Cardiac muscle cell (in vitro differentiated cells and primary cell): ENCODE measurements at regions not wholly inside any gene's neighbourhood (a gene's known extent, or its start where the extent isn't known, plus 50 kb on each side); places are given as distances from the start of the nearest gene placed in this dataset.
"Not testable (repeated sequence)": the region's sequence is repeated elsewhere in the genome, so short reads cannot be mapped to it uniquely, and the experiment has no call there.

Source experiments
- DNase-seq, 2 donors: peaks; one replicate each; pipeline versions ENCODE4 v3.0.0 to v3.0.0-alpha.2; 2010 to 2017; ENCODE audit warnings: low read depth in 1 of 2, low spot score in 1 of 2
- H3K27ac ChIP-seq: fragments of 200-600 bp; sonication (generic); 2 replicates; pipeline ENCODE4 v1.5.1; 2016
- H3K27me3 ChIP-seq: fragments of 200-600 bp; sonication (generic); 2 replicates; pipeline ENCODE4 v1.6.0; 2016; ENCODE audit warnings: control low read depth
- H3K36me3 ChIP-seq: fragments of 200-600 bp; sonication (generic); 2 replicates; pipeline ENCODE4 v1.5.1; 2016; ENCODE audit warnings: control low read depth
- H3K4me1 ChIP-seq: fragments of 200-600 bp; sonication (generic); 2 replicates; pipeline ENCODE4 v1.8.1; 2017; ENCODE audit warnings: low read depth, mild to moderate bottlenecking, mixed run types
- H3K4me3 ChIP-seq: fragments of 200-600 bp; sonication (generic); 2 replicates; pipeline ENCODE4 v1.5.1; 2016; ENCODE audit warnings: mild to moderate bottlenecking
- H3K9me3 ChIP-seq: fragments of 200-600 bp; sonication (generic); 2 replicates; pipeline ENCODE4 v1.5.1; 2017; ENCODE audit warnings: low read depth, mild to moderate bottlenecking, control low read depth
- TF ChIP-seq, protein P1 (sequence below): IDR thresholded peaks from 2 replicates; pipeline ENCODE4 v1.5.1; 2012; ENCODE audit warnings: low read depth, mild to moderate bottlenecking, low read length

- H3K27ac ChIP-seq, DNase-seq, H3K4me1 ChIP-seq: not testable (repeated sequence)
These were observed 162.5 kb downstream of the GOLGA6L4 start for GRCh38 chr15:84398087-84398486.

DNA sequence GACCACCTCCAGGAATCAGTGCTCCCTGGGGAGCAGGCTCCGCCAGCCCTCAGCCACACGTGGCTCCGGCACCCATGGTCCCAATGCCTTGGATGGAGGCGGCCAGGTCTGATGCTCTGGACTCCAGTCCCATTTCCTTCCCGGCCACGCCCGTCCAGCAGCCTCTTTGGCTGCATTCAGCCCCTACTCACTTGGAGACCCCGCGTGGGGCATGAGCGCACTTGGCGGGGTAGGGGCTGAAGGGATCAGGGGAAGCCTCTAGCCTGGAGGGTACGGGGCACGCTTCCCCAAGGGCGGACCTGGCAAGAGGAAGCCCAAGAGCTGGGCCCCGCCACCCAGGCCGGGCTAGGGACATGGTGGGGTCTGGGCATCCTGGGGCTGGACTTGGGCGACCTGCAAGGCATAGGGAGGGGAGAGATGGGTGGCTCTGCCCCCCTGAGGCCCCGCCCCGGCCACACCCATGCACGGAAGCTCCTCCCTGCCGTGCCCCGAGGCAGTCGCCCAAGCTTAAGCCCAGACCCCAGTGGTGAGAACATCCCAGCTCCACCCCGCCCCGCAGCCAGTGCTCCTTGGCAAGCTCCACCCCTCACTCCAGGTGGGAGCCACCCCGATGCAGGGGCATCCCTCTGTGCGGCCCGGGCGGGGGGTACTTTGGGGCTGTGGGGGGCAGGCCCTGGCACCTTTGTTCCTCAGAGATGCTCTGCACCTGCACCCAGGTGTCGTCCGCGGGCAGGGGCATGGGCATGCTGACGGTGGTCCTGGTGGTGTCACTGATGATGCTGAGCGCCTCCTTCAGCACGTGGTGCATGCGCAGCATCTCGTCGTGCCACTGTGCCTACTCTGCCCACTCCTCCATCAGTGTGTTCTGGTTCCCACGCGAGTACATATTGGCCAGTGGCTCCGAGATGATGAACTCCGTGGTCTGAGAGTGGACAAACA is 163.5 kb downstream of the GOLGA6L4 start:
- TF ChIP-seq, protein P1, sequence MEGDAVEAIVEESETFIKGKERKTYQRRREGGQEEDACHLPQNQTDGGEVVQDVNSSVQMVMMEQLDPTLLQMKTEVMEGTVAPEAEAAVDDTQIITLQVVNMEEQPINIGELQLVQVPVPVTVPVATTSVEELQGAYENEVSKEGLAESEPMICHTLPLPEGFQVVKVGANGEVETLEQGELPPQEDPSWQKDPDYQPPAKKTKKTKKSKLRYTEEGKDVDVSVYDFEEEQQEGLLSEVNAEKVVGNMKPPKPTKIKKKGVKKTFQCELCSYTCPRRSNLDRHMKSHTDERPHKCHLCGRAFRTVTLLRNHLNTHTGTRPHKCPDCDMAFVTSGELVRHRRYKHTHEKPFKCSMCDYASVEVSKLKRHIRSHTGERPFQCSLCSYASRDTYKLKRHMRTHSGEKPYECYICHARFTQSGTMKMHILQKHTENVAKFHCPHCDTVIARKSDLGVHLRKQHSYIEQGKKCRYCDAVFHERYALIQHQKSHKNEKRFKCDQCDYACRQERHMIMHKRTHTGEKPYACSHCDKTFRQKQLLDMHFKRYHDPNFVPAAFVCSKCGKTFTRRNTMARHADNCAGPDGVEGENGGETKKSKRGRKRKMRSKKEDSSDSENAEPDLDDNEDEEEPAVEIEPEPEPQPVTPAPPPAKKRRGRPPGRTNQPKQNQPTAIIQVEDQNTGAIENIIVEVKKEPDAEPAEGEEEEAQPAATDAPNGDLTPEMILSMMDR, result no peak
- Histone ChIP-seq H3K27ac (no peak overlapping the region), H3K4me3 (no peak overlapping the region), H3K9me3 (no peaks in the 10 kb centered on the region), H3K36me3 (no peaks in the 10 kb centered on the region), H3K27me3 (no peaks in the 10 kb centered on the region), H3K4me1 (no peaks in the 10 kb centered on the region)
- no peak for DNase-seq

More at GRCh38 chr15:84398087-84398486, 162.5 kb downstream of the GOLGA6L4 start:
- H3K27me3 ChIP-seq, H3K36me3 ChIP-seq, H3K9me3 ChIP-seq, H3K4me3 ChIP-seq: not testable (repeated sequence)

DNA sequence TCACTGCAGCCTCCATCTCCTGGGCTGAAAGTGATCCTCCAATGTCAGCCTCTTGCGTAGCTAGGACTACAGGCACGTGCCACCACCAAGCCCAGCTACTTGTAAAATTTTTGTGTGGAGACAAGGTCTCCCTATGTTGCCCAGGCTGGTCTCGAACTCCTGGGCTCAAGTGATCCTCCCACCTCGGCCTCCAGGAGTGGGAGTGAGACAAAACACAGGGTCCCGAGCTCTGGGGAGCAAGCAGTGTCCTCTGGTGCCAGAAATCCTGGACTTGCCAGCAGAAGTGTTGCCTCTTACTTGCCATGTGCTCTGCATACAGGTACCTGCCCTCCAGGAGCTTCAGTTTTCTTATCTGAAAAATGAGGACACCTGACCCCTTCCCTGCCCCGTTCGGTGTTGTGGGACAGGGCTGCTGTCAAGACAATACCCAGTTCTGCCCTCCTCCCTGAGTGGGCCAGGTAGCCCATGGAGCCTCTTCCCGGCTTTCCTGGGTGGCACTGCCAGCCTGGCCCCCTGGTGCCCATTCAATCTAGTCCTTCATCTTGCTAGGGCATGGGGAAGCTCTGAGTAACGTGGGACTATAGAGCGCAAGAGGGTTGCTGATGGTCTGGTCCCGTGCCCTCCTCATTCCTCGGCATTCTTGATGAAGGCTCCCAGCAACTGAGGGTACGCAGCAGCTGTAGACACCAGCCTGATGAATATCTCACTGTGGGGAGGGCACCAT is 164.6 kb downstream of the GOLGA6L4 start:
- Histone ChIP-seq H3K36me3 (no peaks in the 10 kb centered on the region), H3K27ac (no peak overlapping the region), H3K4me3 (no peak overlapping the region), H3K9me3 (no peaks in the 10 kb centered on the region), H3K27me3 (no peaks in the 10 kb centered on the region), H3K4me1 (no peaks in the 10 kb centered on the region)
- DNase-seq, result no peak
- TF ChIP-seq, protein P1, result no peak

DNA sequence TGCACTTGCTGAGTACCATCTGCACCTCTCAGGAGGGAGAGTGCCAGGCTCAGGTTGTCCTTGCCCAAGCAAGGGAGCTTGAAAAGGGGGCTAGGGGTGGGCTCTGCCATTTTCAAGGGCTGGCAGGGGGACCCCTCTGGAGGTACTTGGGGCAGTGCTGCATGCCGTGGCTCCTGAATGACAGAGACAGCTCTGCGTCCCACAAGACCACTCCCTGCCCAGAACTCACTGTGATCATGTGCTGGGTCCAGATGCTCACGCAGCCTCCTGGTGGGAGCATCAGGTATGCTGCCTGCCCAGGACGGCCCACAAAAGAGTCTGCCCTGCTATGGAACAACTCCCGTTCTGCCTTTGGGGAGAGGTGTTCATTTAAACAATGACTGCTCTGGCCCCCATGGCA is 165.2 kb downstream of the GOLGA6L4 start:
- Histone ChIP-seq H3K4me3 (no peak overlapping the region), H3K36me3 (no peaks in the 10 kb centered on the region), H3K9me3 (no peaks in the 10 kb centered on the region), H3K4me1 (no peaks in the 10 kb centered on the region), H3K27ac (no peak overlapping the region), H3K27me3 (no peaks in the 10 kb centered on the region)
- TF ChIP-seq, protein P1, result no peak
- DNase-seq, result no peak

DNA sequence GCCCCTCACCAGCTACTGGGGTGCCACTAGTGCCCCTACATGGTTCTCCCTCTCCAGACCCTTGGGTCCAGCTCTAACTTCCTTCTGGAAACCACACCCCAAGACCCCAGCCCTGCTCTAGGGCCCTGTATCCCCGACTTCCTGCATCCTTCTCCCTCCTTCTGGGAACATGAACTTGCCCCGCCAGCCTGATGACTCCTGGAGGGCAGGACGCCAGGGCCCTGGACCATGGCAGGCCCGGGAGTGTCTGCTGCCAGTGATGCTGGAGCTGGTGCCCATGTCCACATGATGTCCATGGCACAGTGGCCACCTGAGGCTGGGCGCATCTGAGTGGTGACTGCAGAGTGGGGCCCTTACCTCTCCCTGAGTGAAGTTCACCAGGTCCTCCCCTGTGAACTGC is 165.9 kb downstream of the GOLGA6L4 start:
- H3K27me3 ChIP-seq, H3K36me3 ChIP-seq, H3K4me1 ChIP-seq, H3K27ac ChIP-seq, H3K4me3 ChIP-seq, DNase-seq, H3K9me3 ChIP-seq: not testable (repeated sequence)

GRCh38 chr15:84401891-84402840 is 166.6 kb downstream of the GOLGA6L4 start:
- not testable (repeated sequence) for H3K36me3 ChIP-seq, H3K4me3 ChIP-seq, H3K27me3 ChIP-seq, H3K4me1 ChIP-seq, H3K9me3 ChIP-seq, DNase-seq, H3K27ac ChIP-seq
